Activated B cell treated with CpG ODN at 0.5 μM for 24 hours (primary cell): ENCODE measurements at regions not wholly inside any gene's neighbourhood (a gene's known extent, or its start where the extent isn't known, plus 50 kb on each side); places are given as distances from the start of the nearest gene placed in this dataset.
A peak's percentile ranks its signal among the peaks of the same experiment; 100 is the strongest.

Experiments
- ATAC-seq: fragments of 200-7000 bp; cut with Tn5 transposase; one replicate; pipeline ENCODE4 v1.10.0; 2021; ENCODE audit warnings: low read depth, mild to moderate bottlenecking, moderate library complexity
- CTCF ChIA-PET: fragments of 350-600 bp; sonication (Branson Sonifier 250); formaldehyde crosslinking; loops from one replicate; lab custom pipeline; 2021; ENCODE audit warnings: antibody characterized with exemption; lab: Charles Lee
- POLR2A ChIA-PET: fragments of 350-600 bp; sonication (Branson Sonifier 250); formaldehyde crosslinking; loops from one replicate; lab custom pipeline; 2021; ENCODE audit warnings: antibody characterized with exemption; lab: Charles Lee
- DNase-seq: peaks from one replicate; pipeline ENCODE4 v3.0.0; 2022
- H3K27ac Mint-ChIP-seq: one replicate; pipeline ENCODE4 v1.8.0; 2020; ENCODE audit warnings: mixed read lengths
- H3K27me3 Mint-ChIP-seq: one replicate; pipeline ENCODE4 v1.8.0; 2021; ENCODE audit warnings: mixed read lengths
- H3K36me3 Mint-ChIP-seq: one replicate; pipeline ENCODE4 v1.8.0; 2021; ENCODE audit warnings: low read depth, mixed read lengths
- H3K4me1 Mint-ChIP-seq: one replicate; pipeline ENCODE4 v1.8.0; 2021; ENCODE audit warnings: mixed read lengths
- H3K4me3 Mint-ChIP-seq: one replicate; pipeline ENCODE4 v1.8.0; 2020; ENCODE audit warnings: mild to moderate bottlenecking, mixed read lengths
- H3K9me3 Mint-ChIP-seq: one replicate; pipeline ENCODE4 v1.8.0; 2020; ENCODE audit warnings: mixed read lengths
- CTCF ChIP-seq: fragments of 200-600 bp; IDR thresholded peaks from one replicate; pipeline ENCODE4 v1.8.0; 2022; ENCODE audit warnings: antibody characterized with exemption, mild to moderate bottlenecking
- intact Hi-C: fragments of 100-400 bp; cut with micrococcal nuclease; formaldehyde crosslinking; loops from one replicate; pipeline ENCODE4 v1.15.1; 2024

- Mint-ChIP-seq H3K4me1 (peaks cover 25% of the 10 kb centered on the region), H3K27me3 (no peaks in the 10 kb centered on the region), H3K36me3 (no peaks in the 10 kb centered on the region), H3K27ac (no peak overlapping the region), H3K4me3 (peak overlapping the region; percentile 16), H3K9me3 (no peaks in the 10 kb centered on the region)
- POLR2A ChIA-PET, result interaction anchor here (0.7 kb wide), 1 partner anchor 152 kb away, joined by 7 read pairs; no protein-coding TSS in a partner anchor
- no peak for ATAC-seq
- intact Hi-C loops, result no loop called here
- CTCF ChIA-PET, result no interaction called here
- no peak for TF ChIP-seq CTCF
- DNase-seq, result no peak
Measured at GRCh38 chr13:46953941-46954340, 57.1 kb upstream of the HTR2A start.

- Mint-ChIP-seq H3K27me3 (no peaks in the 10 kb centered on the region), H3K36me3 (no peaks in the 10 kb centered on the region), H3K4me1 (peaks cover 25% of the 10 kb centered on the region), H3K9me3 (no peaks in the 10 kb centered on the region), H3K4me3 (peak overlapping the region; percentile 38), H3K27ac (peak overlapping the region; percentile 10)
- no peak for ATAC-seq
- no peak for DNase-seq
- intact Hi-C loops, result no loop called here
- no peak for TF ChIP-seq CTCF
- ChIA-PET POLR2A (no interaction called here), CTCF (interaction anchor here (1.3 kb wide), 1 partner anchor 9 kb away, joined by 7 read pairs; no protein-coding TSS in a partner anchor)
Measured at GRCh38 chr13:46953331-46953730, 56.5 kb upstream of the HTR2A start.

- DNase-seq, result no peak
- H3K9me3 Mint-ChIP-seq, result peaks cover 3% of the 10 kb centered on the region
- CTCF ChIA-PET, result interaction anchor here (2.4 kb wide), 1 partner anchor 11 kb away, joined by 6 read pairs; no protein-coding TSS in a partner anchor
Measured at GRCh38 chr13:46951516-46951915, 54.7 kb upstream of the HTR2A start.

GRCh38 chr13:46949211-46949610 lies 52.4 kb upstream of the HTR2A start:
- ATAC-seq (no peak), DNase-seq (no peak)
- ChIA-PET CTCF (interaction anchor here (2.4 kb wide), 1 partner anchor 13 kb away, joined by 6 read pairs; no protein-coding TSS in a partner anchor), POLR2A (no interaction called here)
- Mint-ChIP-seq H3K4me1 (peaks cover 23% of the 10 kb centered on the region), H3K27ac (no peak overlapping the region), H3K27me3 (no peaks in the 10 kb centered on the region), H3K36me3 (peaks cover 5% of the 10 kb centered on the region), H3K4me3 (no peak overlapping the region), H3K9me3 (peaks cover 16% of the 10 kb centered on the region)
- TF ChIP-seq CTCF, result no peak
- intact Hi-C loops, result no loop called here

More at GRCh38 chr13:46951516-46951915, 54.7 kb upstream of the HTR2A start:
- Mint-ChIP-seq H3K27me3 (no peaks in the 10 kb centered on the region), H3K36me3 (no peaks in the 10 kb centered on the region), H3K27ac (no peak overlapping the region), H3K4me1 (peaks cover 25% of the 10 kb centered on the region), H3K4me3 (no peak overlapping the region)
- no peak for TF ChIP-seq CTCF
- POLR2A ChIA-PET, result no interaction called here
- no peak for ATAC-seq
- intact Hi-C loops, result no loop called here

- Mint-ChIP-seq H3K4me1 (peaks cover 15% of the 10 kb centered on the region), H3K36me3 (peaks cover 5% of the 10 kb centered on the region), H3K4me3 (no peak overlapping the region), H3K9me3 (peaks cover 22% of the 10 kb centered on the region), H3K27me3 (no peaks in the 10 kb centered on the region), H3K27ac (no peak overlapping the region)
- ChIA-PET CTCF (interaction anchor here (1.1 kb wide), 1 partner anchor 14 kb away, joined by 6 read pairs; no protein-coding TSS in a partner anchor), POLR2A (no interaction called here)
- TF ChIP-seq CTCF, result no peak
- DNase-seq (no peak), ATAC-seq (no peak)
- intact Hi-C loops, result no loop called here
Measured at GRCh38 chr13:46948338-46948737, 51.5 kb upstream of the HTR2A start.
